ENCODE measurements at regions not wholly inside any gene's neighbourhood (a gene's known extent, or its start where the extent isn't known, plus 50 kb on each side); places are given as distances from the start of the nearest gene placed in this dataset.
"Not testable (repeated sequence)": the region's sequence is repeated elsewhere in the genome, so short reads cannot be mapped to it uniquely, and the experiment has no call there.

DNA sequence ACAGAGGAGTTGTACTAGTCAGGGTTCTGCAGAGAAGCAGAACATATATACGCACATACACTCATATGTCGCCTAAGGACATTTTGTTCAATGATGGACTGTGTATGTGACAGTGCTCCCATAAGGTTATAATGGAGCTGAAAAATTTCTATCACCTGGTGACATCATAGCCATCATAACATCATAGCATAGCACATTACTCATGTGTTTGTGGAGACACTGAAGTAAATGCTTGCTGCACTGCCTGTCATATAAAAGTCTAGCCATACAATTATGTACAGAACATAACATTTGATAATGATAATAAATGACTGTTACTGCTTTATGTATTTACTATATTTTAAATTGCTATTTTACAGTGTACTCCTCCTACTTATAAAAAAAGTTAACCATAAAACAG lies 83.1 kb downstream of the TSN start:
- whole genome bisulfite sequencing, result 95% methylated on average over 2 of the region's 2 CpGs
- H3K36me3 ChIP-seq (ENCODE audit: insufficient read depth), result no peaks in the 10 kb centered on the region
- no peaks in the 10 kb centered on the region for H3K4me1 ChIP-seq (ENCODE audit: insufficient read depth)
- H3K4me3 ChIP-seq (ENCODE audit: low read depth, low read length), result no peak overlapping the region
- DNase-seq (ENCODE audit: extremely low spot score), result no peak
- H3K27ac ChIP-seq (ENCODE audit: low read depth), result no peak overlapping the region

DNA sequence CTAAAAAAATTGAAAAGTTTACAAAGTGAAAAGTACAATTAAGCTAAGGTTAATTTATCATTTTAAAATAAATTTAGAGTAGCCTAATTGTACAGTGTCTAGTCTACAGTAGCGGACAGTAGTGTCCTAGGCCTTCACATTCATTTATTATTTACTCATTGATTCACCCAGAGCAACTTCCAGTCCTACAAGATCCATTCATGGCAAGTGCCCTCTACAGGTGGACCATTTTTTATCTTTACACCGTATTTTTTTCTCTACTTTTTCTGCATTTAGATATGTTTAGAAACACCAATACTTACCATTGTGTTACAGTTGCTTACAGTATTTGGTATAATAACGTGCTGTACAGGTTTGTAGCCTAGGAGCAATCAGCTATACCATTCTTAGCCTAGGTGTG lies 84.1 kb downstream of the TSN start:
- 92% methylated on average over 3 of the region's 3 CpGs for WGBS

DNA sequence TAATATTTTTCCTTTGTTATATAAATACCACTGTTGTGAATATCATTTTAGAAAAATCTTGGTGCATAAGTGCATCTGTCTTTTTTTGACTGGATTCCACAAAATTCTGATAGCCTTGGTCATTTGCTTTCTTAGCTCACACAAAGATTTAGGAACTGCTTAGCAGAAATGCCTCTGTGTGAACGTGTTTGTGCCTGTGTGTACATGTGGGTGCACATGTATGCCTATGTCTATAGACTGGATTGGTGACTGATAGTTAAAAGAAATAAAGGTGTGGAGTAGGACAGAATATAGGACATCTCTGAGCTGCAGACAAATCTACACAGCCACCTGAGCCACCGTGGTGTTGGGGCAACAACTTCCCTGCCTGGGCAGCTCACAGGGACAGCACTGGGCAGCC lies 93.8 kb downstream of the TSN start:
- Histone ChIP-seq H3K4me1 (ENCODE audit: insufficient read depth) (no peaks in the 10 kb centered on the region), H3K36me3 (ENCODE audit: insufficient read depth) (no peaks in the 10 kb centered on the region), H3K4me3 (ENCODE audit: low read depth, low read length) (no peak overlapping the region), H3K27ac (ENCODE audit: low read depth) (no peak overlapping the region)
- 70% methylated on average over 2 of the region's 2 CpGs for WGBS
- DNase-seq (ENCODE audit: extremely low spot score), result no peak

More for the DNA sequence above, 84.1 kb downstream of the TSN start:
- H3K4me3 ChIP-seq (ENCODE audit: low read depth, low read length), result no peak overlapping the region
- H3K4me1 ChIP-seq (ENCODE audit: insufficient read depth), result no peaks in the 10 kb centered on the region
- H3K27ac ChIP-seq (ENCODE audit: low read depth), result no peak overlapping the region
- no peaks in the 10 kb centered on the region for H3K36me3 ChIP-seq (ENCODE audit: insufficient read depth)
- no peak for DNase-seq (ENCODE audit: extremely low spot score)

DNA sequence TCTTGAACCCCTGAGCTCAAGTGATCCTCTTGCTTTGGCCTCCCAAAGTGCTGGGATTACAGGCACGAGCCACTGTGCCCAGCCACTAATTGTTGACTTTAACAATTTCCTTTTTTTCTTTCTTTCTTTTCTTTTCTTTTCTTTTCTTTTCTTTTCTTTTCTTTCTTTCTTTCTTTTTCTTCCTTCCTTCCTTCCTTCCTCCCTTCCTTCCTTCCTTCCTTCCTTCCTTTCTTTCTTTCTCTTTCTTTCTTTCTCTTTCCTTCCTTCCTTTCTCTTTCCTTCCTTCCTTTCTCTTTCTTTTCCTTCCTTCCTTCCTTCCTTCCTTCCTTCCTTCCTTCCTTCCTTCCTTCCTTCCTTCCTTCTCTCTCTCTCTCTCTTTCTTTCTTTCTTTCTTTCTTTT lies 97.7 kb downstream of the TSN start:
- DNase-seq (ENCODE audit: extremely low spot score); H3K4me3 ChIP-seq (ENCODE audit: low read depth, low read length); H3K36me3 ChIP-seq (ENCODE audit: insufficient read depth); H3K27ac ChIP-seq (ENCODE audit: low read depth); H3K4me1 ChIP-seq (ENCODE audit: insufficient read depth): not testable (repeated sequence)
- WGBS, result 75% methylated on average over 1 of the region's 1 CpG

DNA sequence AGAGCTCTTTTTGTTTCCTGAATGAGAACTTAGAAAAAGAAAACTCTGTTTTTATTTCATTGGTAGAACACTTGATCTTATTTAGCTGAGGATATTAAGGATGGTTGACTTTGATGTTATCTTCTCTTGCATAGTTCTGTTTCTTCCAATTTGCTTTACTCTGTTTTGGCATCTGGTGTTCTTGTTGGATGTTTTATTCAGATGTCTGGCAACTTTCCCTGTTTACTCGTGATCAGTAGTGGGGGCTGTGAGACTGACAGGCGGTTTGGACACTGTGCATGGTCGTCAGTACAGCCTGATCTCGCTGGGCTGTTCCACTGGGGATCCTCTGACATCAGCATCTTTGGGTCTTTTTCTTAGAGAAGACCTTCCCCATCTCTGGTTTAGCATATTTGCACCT lies 100.1 kb downstream of the TSN start:
- no peak overlapping the region for H3K27ac ChIP-seq (ENCODE audit: low read depth)
- 23% methylated on average over 4 of the region's 4 CpGs for WGBS

DNA sequence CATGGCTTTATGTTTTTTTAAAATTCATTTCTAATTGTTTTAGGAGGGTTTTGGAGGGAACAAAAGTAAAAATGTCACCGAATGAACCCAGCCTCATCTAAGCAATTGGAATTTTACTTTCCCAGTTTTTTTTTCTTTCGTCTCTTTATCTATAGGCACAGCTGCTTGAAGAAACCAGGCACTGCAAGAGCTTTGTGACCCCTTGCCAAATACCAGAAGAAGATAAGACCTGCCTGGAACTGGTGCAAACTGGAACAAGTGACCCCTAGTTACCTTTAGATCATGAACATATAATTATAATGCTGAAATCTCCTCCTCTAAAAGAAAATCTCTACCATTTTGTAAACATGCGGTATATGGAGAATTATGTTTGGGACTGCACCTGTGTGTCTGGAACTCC lies 100.9 kb downstream of the TSN start:
- no peak for DNase-seq (ENCODE audit: extremely low spot score)
- Histone ChIP-seq H3K4me1 (ENCODE audit: insufficient read depth) (no peaks in the 10 kb centered on the region), H3K27ac (ENCODE audit: low read depth) (no peak overlapping the region), H3K36me3 (ENCODE audit: insufficient read depth) (no peaks in the 10 kb centered on the region), H3K4me3 (ENCODE audit: low read depth, low read length) (no peak overlapping the region)
- 41% methylated on average over 3 of the region's 3 CpGs for WGBS

More for the DNA sequence above, 100.1 kb downstream of the TSN start:
- no peaks in the 10 kb centered on the region for H3K4me1 ChIP-seq (ENCODE audit: insufficient read depth)
- H3K36me3 ChIP-seq (ENCODE audit: insufficient read depth), result no peaks in the 10 kb centered on the region
- no peak for DNase-seq (ENCODE audit: extremely low spot score)
- no peak overlapping the region for H3K4me3 ChIP-seq (ENCODE audit: low read depth, low read length)

DNA sequence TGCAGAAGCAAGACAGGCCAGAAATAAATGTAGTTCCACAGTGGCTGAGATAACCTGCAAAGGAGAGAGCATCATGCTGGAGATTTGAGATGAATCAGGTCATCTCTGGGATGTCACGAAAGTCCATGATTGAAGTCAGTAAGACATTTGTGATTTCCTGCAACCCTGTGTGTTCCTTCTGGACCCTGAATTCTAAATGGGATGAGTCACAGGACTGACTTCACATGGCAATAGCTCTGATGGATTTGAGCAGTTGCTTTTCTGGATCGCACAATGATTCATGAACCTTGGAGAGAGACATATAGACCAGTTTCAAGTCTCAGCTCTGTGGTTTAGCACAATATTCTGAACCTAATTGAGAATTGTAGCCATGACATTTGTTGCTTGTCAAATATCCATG lies 102.9 kb downstream of the TSN start:
- Histone ChIP-seq H3K4me1 (ENCODE audit: insufficient read depth) (no peaks in the 10 kb centered on the region), H3K27ac (ENCODE audit: low read depth) (no peak overlapping the region), H3K36me3 (ENCODE audit: insufficient read depth) (no peaks in the 10 kb centered on the region), H3K4me3 (ENCODE audit: low read depth, low read length) (no peak overlapping the region)
- DNase-seq (ENCODE audit: extremely low spot score), result no peak
- 95% methylated on average over 2 of the region's 2 CpGs for WGBS

DNA sequence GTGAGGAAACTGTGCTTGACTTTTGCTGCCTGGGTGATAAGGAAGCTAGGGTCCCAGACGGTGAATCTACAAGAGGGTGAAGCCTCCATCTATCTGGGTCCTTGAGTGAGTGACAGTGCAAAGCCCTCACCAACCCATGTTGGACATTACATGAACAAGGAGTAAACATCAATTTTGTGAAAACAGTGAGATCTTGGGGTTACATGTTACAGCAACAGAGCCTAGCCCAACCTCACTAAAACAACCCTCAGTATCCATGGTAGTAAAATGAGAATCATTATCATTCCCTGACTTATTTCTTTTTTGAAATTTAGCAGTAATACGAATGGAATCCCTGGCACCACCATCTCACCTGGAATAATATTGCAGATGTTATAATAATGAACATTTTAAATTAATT lies 103.4 kb downstream of the TSN start:
- no peak overlapping the region for H3K4me3 ChIP-seq (ENCODE audit: low read depth, low read length)
- H3K4me1 ChIP-seq (ENCODE audit: insufficient read depth), result no peaks in the 10 kb centered on the region
- DNase-seq (ENCODE audit: extremely low spot score), result no peak
- H3K27ac ChIP-seq (ENCODE audit: low read depth), result no peak overlapping the region
- WGBS, result 91% methylated on average over 2 of the region's 2 CpGs
- H3K36me3 ChIP-seq (ENCODE audit: insufficient read depth), result no peaks in the 10 kb centered on the region

DNA sequence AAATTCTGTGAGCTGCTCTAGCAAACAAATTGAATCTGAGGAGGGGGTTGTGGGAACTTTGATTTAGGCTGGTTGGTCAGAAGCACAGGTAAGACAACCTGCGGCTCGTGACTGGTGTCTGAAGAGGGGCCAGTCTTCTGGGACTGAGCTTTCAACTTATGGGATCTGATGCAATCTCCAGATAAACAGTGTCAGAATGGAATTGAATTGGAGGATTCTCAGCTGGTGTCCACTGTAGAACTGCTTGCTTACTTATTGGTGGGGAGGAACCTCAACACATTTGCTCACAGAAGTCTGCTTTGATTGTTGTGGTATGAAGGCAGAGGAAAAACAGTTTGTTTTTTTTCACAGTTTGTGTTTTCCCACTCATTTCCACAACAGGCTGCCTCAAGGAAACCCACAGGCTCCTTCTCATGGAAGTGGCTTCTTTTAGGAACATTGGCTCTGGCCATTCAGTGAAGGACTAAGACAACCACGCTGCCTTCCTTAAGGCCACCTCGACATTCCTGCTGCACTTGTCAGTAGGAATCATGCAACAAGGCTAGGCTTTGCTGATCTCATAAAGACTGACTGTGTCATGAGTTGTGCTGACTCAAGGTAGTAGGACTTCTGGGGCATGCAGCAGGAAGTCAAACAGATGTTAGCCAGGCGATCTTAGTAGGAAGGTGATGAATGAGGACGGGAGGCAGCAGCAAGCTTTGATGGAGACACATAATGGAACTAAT lies 104.7 kb downstream of the TSN start:
- WGBS, result 69% methylated on average over 6 of the region's 6 CpGs
- Histone ChIP-seq H3K4me1 (ENCODE audit: insufficient read depth) (no peaks in the 10 kb centered on the region), H3K36me3 (ENCODE audit: insufficient read depth) (no peaks in the 10 kb centered on the region), H3K27ac (ENCODE audit: low read depth) (no peak overlapping the region), H3K4me3 (ENCODE audit: low read depth, low read length) (no peak overlapping the region)
- DNase-seq (ENCODE audit: extremely low spot score), result no peak

DNA sequence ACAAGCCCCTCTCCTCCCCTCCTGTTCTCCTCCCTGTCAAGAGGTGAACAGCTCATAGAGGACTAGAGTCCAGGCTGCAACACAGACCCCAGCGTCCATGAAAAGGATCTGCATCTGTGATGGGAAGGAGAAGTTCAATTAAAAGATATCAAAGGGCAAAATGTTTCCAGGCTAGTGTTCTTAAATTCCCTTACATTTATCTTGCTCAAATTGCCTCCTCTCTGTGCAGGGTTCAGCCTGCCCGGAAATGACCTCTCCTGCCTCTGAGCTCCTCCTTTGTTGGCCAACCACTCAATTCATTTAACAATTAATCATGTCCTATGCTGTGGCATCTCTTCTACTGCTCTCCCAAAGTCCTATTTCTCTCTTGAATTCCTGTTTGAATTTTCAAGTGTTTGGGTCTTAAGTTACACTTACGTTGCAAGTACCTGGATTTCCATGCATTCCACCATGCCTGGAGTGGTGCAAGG lies 105.3 kb downstream of the TSN start:
- no peak for DNase-seq (ENCODE audit: extremely low spot score)
- H3K36me3 ChIP-seq (ENCODE audit: insufficient read depth), result no peaks in the 10 kb centered on the region
- H3K27ac ChIP-seq (ENCODE audit: low read depth), result no peak overlapping the region
- no peaks in the 10 kb centered on the region for H3K4me1 ChIP-seq (ENCODE audit: insufficient read depth)
- H3K4me3 ChIP-seq (ENCODE audit: low read depth, low read length), result no peak overlapping the region
- WGBS, result 86% methylated on average over 3 of the region's 3 CpGs

DNA sequence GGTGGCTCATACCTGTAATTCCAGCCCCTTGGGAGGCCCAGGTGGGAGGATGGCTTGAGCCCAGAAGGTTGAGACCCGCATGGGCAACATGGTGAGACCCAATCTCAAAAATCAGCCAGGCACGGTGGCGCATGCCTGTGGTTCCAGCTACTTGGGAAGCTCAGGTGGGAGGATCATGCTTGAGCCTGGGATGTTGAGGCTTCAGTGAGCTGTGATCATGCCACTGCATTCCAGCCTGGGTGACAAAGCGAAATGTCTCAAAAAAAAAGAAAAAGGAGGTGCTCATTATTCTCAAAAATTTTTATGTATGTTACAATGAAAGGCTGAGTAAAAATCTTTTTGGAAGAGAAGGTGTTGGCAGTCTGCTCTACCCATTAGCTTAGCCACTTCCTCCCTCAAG lies 106.8 kb downstream of the TSN start:
- H3K4me1 ChIP-seq (ENCODE audit: insufficient read depth), result no peaks in the 10 kb centered on the region
- WGBS, result 94% methylated on average over 4 of the region's 4 CpGs
- no peaks in the 10 kb centered on the region for H3K36me3 ChIP-seq (ENCODE audit: insufficient read depth)
- no peak for DNase-seq (ENCODE audit: extremely low spot score)
- no peak overlapping the region for H3K27ac ChIP-seq (ENCODE audit: low read depth)
- no peak overlapping the region for H3K4me3 ChIP-seq (ENCODE audit: low read depth, low read length)

DNA sequence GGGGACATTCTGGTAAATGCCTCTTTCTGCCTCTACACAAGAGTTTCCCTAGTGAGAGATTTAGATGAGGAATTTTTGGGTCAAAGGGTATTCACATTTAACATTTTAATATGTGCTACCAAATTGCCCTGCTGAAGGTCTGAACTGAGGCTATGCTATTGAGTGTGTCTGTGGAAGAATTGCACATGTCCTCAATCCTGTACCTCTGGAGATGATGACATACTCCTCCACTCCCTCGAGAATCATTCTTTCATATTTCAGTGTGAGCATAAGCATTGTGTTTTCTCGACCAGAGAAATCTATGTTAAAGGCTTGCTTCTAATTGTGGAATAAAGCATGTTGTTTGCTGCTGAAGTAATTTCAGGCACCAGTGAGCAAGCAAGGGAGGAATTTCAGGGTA lies 110.5 kb downstream of the TSN start:
- no peaks in the 10 kb centered on the region for H3K4me1 ChIP-seq (ENCODE audit: insufficient read depth)
- no peak for DNase-seq (ENCODE audit: extremely low spot score)
- WGBS, result 82% methylated on average over 2 of the region's 2 CpGs
- H3K4me3 ChIP-seq (ENCODE audit: low read depth, low read length), result no peak overlapping the region
- no peak overlapping the region for H3K27ac ChIP-seq (ENCODE audit: low read depth)
- no peaks in the 10 kb centered on the region for H3K36me3 ChIP-seq (ENCODE audit: insufficient read depth)

DNA sequence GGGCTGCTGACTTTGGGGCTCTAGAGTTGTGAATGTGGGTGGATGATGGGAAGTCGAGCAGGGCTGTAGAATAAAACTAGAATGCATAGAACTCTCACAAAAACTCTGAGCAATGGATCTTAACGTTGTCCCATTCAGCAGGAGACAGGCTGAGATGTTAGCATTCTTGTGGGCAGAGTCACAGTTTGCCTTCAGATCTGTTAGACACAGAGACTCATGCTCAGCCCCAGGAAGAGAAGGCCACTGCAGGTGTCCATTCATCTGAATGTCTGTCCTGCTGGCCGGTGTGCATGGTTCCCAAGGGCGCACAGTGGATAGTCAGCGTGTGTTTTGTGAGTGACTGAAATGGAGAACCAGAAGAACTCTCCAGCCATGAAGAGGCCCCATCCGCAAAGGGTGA lies 111.3 kb downstream of the TSN start:
- Histone ChIP-seq H3K27ac (ENCODE audit: low read depth) (no peak overlapping the region), H3K4me3 (ENCODE audit: low read depth, low read length) (no peak overlapping the region), H3K4me1 (ENCODE audit: insufficient read depth) (no peaks in the 10 kb centered on the region), H3K36me3 (ENCODE audit: insufficient read depth) (no peaks in the 10 kb centered on the region)
- no peak for DNase-seq (ENCODE audit: extremely low spot score)
- 95% methylated on average over 6 of the region's 6 CpGs for WGBS

DNA sequence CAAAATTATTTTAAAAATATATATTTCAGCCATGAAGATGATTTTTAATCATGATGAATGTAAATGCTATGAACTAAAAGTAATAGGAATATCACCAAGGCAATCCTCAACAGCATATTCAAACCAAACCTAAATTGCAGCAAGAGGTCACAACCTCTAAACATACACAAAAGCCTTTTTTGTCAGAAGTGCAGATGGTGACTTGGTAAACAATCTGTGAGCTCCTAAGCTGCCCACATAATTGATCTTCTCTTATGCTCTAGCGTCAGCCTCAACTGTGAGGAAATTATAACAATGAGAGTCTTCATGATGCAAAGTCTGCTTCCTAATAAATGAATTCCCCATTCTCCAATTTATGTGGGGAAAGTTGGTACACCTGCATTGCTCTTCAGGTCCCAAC lies 113.2 kb downstream of the TSN start:
- Histone ChIP-seq H3K4me1 (ENCODE audit: insufficient read depth) (no peaks in the 10 kb centered on the region), H3K36me3 (ENCODE audit: insufficient read depth) (no peaks in the 10 kb centered on the region), H3K4me3 (ENCODE audit: low read depth, low read length) (no peak overlapping the region), H3K27ac (ENCODE audit: low read depth) (no peak overlapping the region)
- no peak for DNase-seq (ENCODE audit: extremely low spot score)
- 49% methylated on average over 1 of the region's 1 CpG for WGBS

DNA sequence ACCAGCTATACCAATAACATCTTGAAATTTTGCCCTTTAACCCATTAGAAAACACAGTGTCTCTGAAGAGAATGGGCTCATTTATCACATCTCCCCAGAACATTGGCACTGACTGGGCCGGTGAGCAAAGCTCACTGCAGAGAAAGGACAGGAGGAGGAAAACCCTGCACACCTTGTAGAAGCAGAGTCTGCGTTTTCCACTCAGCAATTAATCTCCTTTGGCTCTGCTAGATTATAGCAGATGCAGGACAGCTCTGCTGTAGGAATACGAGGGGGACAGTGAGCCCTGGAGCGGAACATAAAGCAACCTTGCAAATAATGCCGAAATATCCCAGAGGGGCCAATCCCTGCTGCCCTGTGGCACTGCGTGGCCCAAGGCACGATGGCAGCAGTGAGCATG lies 113.9 kb downstream of the TSN start:
- DNase-seq (ENCODE audit: extremely low spot score), result no peak

More for the DNA sequence above, 113.9 kb downstream of the TSN start:
- no peaks in the 10 kb centered on the region for H3K4me1 ChIP-seq (ENCODE audit: insufficient read depth)
- H3K36me3 ChIP-seq (ENCODE audit: insufficient read depth), result no peaks in the 10 kb centered on the region
- 86% methylated on average over 7 of the region's 7 CpGs for WGBS
- no peak overlapping the region for H3K27ac ChIP-seq (ENCODE audit: low read depth)
- H3K4me3 ChIP-seq (ENCODE audit: low read depth, low read length), result no peak overlapping the region

Data from urinary bladder (tissue), 3 donors.